HG02981 (cell line): ENCODE measurements at regions not wholly inside any gene's neighbourhood (a gene's known extent, or its start where the extent isn't known, plus 50 kb on each side); places are given as distances from the start of the nearest gene placed in this dataset.
A peak's percentile ranks its signal among the peaks of the same experiment; 100 is the strongest.

Source experiments
- ATAC-seq: cut with Tn5 transposase; IDR thresholded peaks from one replicate; pipeline ENCODE4 v1.9.1; 2021; ENCODE audit warnings: mild to moderate bottlenecking, moderate library complexity; ENCODE audit not compliant: unreplicated experiment

DNA sequence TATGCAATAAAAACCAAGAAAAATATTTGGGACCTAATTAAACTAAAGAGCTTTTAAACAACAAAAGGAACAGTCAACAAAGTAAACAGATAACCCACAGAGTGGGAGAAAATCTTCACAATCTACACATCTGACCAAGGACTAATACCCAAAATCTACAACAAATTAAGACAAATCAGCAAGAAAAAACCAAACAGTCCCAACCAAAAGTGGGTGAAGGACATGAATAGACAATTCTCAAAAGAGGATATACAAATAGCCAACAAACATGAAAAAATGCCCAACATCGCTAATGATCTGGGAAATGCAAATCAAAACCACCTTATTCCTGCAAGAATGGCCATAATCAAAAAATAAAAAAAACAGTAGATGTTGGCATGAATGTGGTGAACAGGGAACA is 250.1 kb downstream of the C1D start:
- no peak for ATAC-seq

DNA sequence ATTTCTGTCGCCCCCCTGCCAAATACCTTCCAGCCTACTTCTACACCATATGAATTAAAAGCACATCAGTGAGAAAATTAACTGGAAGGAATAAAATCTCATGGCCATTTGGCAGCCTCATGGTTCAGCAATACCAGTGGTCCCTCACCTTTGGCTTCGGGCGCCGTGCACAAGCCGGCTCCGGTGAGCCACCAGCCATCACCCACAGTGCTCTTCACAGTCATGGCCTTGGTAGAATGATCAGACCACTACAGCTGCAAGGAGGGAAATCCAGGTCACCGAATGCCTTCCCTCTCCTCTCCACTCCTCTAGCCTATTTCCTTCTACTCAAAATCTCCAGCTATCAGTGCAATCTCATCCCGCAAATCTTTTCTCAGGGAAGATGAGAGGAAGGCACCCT is 239.1 kb downstream of the C1D start:
- ATAC-seq = no peak

DNA sequence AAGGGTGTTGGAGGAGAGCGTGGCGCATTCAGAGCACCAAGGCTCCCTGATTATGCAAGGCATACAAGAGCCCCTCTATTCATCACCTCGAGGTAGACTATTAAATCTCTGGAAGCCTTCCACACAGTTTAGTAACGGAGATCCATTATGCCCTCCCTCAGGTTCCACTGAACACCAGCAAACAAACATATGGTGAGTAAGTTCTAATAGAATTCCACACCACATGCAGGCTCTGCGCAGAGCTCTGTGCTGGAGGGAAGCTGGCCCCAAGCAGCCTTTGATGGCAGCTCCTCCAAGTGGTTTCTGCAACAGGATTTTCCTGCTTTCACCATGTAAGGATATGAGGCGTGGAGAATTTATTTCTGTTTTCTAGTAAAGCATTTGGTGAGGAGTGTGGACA is 238.6 kb downstream of the C1D start:
- ATAC-seq = no peak

DNA sequence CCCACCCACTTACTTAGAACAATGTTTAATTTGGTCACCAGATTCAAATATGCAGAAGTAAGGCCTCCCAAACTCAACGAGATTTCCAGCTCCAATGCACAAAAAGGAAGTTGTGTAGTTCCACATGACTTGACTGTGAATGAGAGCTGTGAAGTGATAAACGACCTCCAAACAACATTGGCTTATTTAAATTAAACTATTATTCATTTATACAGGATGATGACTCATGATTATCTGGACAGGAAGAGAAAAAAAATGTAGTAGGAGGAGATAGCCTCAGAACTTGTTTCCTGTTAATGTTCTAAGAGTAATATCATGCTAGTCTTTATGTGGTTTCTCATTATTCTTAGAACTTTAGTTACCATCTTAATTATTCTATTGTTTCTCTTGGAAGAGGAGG is 237.3 kb downstream of the C1D start:
- ATAC-seq = no peak

DNA sequence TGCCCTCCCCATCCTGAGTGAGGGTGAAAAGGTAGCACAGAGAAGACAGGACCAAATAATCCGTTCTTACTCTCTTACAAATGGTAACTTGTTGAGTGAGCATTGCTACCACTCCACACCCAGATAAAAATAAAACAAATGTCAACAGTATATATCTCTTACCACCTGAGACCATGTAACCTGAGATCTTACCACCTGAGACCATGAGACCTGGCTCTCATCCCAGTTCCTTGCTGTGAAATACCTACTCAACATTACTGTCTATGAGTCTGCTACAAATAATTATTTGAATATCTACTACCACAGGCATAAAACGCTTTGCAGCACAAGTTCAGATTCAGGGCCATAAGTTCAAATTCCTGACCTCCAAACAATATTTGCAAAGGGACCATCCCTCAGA is 234.7 kb downstream of the C1D start:
- ATAC-seq = no peak

DNA sequence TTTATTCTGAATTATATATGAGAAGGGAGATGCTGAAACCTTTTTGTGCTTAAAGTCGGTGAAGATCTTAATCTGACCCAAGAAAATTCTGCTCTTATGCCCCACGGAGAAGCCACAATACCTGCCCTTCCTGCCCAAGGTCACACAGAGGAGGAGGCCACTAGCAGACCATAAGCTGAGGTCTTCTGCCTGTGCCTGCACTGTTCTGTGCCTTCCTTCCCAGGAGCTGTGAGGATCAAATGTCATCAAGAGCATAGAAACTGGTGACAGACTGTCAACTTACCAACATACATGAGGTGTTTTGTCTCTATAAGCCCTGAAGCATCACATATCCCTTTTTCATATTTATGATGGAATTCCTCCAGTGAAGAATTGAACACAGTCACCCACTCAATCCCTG is 233.3 kb downstream of the C1D start:
- ATAC-seq = no peak

DNA sequence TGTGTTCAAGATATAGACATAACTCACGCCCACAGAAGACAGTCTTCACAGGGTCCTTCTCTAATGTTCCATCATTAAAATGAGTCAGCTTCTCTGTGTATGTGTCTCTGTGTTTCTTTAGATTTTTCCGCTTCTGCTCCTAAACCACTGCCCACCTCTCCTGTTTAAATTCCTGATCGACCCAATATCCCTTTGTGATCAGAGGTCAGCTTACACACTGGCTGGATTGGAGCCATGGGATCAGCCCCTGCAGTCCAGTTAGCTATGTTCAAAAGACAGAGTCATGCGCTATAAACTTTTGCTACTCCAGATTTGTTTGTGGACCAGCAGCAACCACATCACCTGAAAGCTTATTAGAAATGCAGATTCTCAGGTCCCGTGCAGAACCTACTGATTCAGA is 229.2 kb downstream of the C1D start:
- no peak for ATAC-seq

DNA sequence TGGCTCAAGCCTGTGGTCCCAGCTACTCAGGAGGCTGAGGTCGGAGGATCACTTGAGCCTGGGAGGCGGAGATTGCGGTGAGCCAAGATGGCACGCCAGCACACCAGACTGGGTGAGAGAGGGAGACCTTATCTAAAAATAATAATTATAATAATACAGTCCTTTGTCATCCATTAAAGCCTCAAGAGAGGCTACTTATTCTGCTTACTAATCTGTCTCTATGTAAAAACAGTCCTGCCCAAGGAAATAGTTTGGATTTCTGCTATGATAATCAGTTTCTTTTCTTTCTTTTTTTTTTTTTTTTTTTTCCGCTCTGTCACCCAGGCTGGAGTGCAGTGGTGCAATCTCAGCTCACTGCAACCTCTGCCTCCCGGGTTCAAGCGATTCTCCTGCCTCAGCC is 228.3 kb downstream of the C1D start:
- no peak for ATAC-seq

DNA sequence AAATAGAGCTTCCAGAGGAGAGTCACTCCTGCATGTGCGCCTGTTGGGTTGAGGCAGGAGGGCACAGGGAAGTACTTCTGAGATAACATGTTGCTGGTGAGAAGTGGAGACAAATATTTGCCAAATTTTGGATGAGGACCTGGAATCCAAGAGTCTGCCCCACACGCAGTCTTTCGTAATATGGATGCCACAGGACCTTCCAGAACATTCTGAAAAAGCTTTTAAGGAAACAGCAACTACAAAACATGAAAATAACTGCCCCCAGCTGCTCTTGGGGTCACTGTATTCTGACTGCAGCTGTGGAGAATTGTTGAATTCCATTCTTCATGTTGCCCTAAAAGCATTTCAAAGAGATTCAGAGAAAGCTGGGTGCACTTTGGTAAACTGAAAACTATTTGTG is 227.5 kb downstream of the C1D start:
- ATAC-seq = no peak

DNA sequence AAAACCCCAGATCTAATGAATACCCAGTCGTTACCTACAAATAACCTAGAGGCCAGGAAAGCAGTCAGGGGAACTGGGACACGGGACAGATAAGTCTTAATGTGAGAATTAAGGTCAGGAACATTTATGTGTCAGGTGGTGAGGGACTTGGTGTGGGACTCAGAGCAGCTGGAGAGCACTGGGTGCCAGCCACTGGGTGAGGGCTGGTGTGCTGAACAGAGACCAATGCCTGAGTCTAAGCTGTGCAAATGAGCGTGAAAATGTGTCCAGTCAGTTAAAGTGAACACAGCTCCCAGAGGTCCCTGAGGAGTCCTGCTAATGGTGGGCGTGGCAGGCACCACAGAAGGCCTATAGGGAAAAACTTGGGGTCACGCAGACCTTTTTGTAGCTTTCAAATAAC is 225.9 kb downstream of the C1D start:
- no peak for ATAC-seq

DNA sequence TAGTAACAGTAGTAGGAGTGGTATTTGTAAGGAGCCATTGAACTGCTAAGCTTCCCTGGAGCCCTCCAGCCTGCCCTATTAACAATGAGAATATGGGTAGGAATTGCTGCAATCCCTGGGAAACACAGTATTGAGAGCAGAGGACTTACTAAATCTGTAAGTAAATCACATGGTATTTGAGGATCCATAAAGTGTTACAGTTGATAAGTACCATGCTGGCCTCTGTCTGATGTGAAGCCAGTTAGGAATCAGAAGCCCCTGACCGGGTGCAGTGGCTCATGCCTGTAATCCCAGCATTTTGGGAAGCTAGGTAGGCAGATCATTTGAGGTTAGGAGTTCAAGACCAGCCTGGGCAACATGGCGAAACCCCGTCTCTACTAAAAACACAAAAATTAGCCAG is 224.6 kb downstream of the C1D start:
- no peak for ATAC-seq

DNA sequence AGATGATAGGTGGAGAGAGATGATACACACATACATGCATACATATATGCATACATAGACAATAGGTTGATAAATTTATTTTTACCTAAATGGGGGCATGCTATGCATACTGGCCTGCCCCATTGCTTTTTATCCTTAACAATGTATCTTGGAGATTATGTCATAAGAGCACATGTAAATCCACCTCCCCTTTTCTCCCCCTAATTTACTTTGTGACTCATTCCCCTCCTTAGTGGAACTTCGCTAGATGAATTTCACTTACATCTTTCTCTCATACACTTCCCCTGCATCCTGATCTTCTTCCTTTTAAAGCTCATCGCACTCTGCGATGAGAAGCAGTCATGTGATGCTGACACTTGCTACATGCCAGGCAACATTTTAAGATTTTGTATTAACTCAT is 223.6 kb downstream of the C1D start:
- no peak for ATAC-seq

DNA sequence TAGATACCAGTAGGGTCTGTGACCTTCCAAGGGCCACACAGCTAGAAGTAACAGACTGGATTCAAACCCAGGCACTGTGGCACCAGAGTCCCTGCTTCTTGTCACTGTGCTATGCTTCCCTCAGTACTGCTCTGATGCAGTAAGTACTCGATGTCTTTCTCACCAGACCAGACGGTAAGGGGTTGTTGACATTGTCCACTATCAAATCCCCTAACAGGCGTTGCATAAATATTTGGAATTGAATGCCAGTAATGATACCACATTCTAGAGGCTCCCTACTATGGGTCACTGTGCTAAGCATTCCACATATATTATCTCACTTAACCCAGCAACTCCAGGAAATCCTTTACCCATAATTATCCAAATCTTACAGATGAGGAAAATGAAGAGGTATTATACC is 223.1 kb downstream of the C1D start:
- no peak for ATAC-seq

DNA sequence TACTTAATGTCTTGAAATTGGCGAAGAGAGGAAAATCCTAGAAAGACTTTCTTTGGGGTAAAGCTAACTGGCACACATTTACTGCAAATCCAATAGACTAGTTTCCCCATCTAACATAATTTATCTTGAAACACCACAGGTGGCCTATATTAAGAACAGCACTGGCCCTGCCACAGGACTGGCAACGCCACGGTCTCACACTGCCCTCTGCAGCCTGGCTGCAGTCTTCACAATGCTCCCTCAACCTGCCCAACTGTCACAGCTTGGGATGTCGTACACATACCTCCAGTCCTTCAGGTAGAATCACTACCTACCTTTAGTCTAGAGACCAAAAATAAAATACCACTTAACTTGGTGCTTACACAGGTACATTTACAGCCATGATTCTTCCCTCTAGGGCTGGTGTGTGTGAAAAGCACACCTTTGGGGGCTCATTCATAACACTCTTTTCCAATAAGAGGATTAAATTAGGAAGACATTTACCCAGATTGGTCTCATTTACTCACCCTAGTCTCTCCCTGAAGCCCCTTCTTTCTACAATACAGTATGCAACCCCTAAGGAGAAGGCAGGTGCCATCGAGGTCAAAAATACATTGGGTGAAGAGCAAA is 222.2 kb downstream of the C1D start:
- ATAC-seq = no peak

DNA sequence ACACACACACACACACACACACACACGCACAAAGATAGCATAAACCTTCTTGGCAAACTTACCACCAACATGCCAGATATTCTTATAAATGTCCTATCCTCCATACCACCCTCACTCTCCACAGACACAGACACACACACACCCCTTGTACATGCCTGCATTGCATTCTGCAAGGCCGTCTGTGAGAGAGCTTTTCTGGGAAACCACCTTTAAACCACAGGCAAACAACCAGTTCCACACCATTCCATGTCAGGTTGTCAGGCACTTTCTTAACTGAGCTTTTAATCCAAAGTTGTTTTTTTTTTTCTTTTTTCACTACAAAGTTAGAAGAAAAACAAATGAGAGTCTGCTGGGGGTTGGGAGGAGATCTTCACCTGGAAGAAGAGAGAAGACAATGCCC is 221.1 kb downstream of the C1D start:
- no peak for ATAC-seq

DNA sequence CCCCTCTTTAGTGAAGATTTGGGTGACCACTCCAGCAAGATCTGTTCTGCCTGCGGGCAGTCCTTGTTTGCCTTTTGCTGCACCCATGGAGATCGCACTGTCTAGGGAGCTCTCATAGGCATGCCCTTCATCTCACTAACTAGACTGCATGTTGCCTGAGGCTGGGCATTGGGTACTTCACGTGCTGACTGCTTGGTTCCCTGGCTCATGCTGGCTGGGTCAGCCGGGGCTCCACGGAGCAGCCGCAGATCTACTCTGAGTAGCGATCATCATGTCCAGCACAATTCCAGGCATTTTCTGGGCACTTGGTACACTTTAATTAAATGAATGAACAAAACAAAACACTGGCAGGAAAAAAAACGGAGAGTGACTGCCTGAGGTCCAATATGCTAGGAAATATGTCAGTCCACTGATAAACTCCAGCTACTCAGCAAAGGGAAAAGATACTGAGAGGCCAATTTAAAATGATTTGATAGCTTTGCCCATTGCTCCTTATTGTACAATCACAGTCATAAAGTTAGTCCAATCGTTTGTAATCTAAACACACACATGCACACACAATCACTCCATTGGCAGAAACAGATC is 220.3 kb downstream of the C1D start:
- ATAC-seq = no peak

DNA sequence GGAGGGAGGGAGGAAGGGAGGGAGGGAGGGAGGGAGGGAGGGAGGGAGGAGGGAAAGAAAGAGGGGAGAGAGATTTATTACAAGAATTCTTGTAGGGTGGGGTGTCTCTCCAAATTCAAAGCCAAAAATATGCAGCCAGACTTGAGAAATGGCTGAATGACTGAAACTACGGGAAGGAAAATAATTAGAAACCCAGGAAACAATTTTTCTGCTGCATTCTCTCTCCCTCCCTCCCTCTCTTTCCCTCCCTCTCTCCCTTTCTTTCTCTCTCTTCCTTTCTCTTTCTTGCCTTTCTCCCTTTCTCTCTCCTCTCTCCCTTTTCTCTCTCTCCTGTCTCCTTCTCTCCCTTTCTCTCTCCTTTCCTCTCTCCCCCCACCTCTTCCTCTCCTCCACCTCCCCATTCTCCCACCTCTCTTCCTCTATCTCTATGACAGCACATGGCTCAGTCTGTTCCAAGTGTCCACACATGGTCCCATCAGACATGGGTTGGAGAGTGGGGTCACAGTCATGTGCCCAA is 218.7 kb downstream of the C1D start:
- no peak for ATAC-seq

DNA sequence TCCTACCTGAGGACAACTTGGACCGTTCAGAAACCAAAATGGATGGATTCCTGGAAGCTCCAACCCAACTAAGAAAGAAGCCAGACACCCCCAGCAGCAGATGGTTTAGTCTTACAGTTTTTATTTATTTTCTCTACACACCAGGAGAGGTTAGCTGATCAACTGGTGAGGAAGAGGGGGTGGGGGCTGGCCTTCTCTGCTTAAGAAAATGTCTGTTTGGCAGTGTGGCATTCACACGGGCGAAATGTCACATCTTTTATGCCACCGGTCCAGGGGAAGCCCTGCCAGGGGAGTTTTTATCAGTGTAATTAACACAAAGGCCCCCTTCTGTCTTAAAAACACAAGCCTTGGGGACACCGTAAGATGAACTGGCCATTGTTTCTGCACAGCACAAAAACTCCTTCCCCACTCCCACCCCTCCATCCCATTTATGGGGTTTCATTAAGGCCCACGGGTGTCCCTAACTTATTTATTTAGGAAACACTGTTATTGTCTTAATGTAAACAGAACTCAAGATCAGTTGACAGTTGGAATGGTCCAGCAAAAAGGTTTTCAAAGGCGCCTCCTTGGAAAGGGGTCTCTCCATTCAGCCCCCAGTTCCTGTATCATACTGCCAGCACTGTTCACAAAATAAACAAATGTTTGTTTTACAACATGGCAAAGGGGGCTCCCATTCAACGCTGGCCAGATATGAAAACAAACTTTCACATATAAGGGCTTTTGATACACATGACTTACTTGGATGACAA is 217.0 kb downstream of the C1D start:
- ATAC-seq = no peak

DNA sequence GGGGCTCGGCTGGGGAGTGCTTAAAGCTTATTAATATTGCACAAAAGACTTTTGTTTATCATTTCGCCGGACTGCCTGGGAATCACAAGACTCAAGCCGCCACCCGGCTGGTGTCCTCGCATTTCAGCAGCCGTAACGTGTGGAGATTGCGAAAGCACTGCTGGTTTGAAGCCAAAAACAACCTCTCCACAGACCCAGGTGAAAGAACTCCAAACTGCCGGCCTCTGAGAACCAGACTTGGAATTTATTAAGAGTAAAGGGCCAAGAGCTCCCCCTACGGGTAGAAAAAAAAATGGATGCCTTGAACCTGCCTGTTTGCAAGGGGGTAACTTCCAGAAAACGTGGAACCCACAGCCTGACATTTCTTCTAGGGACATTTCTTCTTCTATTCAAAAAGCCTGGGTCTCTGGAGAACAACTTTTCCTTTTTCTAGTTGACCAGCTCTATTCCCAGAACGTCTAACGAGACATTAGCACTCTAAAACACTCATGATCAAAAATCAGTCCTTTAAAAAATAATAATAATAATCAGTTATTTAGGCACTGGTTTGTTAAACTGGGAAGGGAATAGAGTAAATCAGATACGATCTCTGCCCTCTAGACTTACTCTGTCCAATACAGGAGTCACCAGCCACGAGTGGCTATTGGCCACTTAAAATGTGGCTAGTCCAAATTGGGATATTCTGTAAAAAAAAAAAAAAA is 216.3 kb downstream of the C1D start:
- ATAC-seq = peak; percentile 53

DNA sequence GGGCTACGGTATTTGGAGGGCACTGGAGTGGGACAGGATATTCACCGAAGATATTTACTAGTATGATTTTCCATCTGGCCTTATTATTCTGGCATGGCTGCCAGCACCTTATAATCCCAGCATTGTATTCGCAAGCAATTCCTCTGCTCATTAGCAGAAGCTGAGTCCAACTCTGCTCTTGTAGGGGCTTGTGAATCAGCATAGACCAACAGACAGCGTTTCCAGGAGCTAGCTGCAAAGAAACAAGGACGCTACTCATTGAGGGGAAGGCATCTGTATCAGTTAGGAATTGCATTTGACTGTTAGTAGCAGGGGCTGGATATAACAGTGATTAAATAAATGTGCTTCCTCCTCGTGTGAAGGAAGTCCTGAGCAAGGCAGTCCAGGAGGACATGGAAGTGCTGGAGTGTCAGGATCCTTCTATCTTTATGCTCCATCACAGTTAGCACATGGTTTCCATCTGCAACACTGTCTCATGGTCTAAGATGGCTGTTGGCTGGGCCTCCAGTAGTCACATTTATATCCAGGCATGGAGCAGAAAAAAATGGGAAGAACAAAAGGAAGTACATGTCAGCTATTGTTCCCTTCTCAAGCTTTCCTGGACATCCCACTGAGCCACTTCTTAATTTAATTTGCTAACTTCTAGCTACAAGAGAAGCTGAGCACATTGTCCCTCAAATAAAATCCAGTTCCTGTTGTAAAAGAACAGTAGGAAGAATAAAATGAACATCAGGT is 214.1 kb downstream of the C1D start:
- ATAC-seq = no peak

DNA sequence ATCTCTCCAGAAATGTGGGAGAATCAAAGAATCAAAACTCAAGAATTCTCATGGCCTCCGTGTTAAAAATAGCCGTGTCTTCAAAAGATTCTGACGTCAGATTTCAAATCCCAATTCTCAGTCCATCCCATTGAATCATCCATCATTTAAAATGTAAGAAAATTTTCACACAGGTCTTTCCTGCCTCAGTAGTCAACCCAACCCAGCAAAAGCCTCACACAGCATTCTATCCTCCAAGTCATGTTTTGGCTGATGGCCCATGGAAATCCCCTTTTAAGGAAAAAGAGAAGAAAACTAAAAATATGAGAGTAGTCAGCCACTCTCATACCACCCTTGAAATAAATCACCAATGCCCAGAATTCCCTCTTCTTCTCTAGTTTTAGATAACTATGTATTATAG is 211.8 kb downstream of the C1D start:
- no peak for ATAC-seq
